ENCODE measurements at regions not wholly inside any gene's neighbourhood (a gene's known extent, or its start where the extent isn't known, plus 50 kb on each side); places are given as distances from the start of the nearest gene placed in this dataset.

DNA sequence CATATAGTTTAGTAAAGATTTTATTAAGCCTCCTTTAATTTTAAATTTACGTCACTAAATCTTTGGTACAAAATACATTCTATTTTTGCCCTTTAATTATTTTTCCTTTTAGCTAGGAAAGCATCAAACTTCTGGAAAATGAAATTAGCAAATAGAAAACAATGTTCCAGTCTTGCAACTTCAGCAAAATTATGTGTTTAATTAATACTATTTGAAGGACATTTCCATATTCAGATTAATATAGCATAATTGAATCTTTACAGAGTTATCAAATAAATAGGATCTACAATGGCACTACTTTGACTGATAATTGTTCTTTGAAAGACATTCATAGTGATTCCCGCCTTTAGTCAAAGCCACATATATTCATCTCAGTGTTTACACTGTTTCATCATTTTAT lies 904.2 kb downstream of the KCNT2 start:
- TF ChIP-seq, protein P1, sequence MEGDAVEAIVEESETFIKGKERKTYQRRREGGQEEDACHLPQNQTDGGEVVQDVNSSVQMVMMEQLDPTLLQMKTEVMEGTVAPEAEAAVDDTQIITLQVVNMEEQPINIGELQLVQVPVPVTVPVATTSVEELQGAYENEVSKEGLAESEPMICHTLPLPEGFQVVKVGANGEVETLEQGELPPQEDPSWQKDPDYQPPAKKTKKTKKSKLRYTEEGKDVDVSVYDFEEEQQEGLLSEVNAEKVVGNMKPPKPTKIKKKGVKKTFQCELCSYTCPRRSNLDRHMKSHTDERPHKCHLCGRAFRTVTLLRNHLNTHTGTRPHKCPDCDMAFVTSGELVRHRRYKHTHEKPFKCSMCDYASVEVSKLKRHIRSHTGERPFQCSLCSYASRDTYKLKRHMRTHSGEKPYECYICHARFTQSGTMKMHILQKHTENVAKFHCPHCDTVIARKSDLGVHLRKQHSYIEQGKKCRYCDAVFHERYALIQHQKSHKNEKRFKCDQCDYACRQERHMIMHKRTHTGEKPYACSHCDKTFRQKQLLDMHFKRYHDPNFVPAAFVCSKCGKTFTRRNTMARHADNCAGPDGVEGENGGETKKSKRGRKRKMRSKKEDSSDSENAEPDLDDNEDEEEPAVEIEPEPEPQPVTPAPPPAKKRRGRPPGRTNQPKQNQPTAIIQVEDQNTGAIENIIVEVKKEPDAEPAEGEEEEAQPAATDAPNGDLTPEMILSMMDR (IDR thresholded peaks at IDR 0.05) = no peak
- H3K27me3 Mint-ChIP-seq (ENCODE audit: low read depth, poor library complexity) = no peaks in the 10 kb centered on the region
- no peaks in the 10 kb centered on the region for H3K36me3 Mint-ChIP-seq (ENCODE audit: low read depth)
- H3K9me3 Mint-ChIP-seq = no peaks in the 10 kb centered on the region
- no peak for DNase-seq
- H3K4me1 Mint-ChIP-seq = no peaks in the 10 kb centered on the region
- no peak overlapping the region for H3K4me3 Mint-ChIP-seq
- H3K27ac Mint-ChIP-seq = no peak overlapping the region

DNA sequence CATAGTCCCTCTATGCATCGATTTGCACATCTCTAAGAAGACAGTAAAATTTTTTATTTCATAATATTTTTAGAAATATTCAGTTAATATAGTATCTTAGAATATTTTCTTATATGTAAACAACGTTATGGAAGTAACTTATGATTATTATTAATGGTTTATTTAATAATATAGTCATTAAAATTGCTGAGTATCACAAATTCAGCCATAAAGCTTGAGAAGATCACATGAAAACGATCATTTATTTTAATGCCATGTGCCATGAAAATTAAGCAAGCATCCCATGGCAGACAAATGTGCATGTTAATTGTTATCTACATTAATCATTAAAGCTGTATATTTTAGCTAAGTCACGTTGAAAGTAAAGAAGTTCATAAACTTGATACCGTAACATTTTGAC lies 907.1 kb downstream of the KCNT2 start:
- Mint-ChIP-seq H3K4me3 (no peak overlapping the region), H3K4me1 (no peaks in the 10 kb centered on the region), H3K27ac (no peak overlapping the region), H3K27me3 (ENCODE audit: low read depth, poor library complexity) (no peaks in the 10 kb centered on the region), H3K9me3 (no peaks in the 10 kb centered on the region), H3K36me3 (ENCODE audit: low read depth) (no peaks in the 10 kb centered on the region)
- TF ChIP-seq, protein P1 (IDR thresholded peaks at IDR 0.05) = no peak
- DNase-seq = no peak

DNA sequence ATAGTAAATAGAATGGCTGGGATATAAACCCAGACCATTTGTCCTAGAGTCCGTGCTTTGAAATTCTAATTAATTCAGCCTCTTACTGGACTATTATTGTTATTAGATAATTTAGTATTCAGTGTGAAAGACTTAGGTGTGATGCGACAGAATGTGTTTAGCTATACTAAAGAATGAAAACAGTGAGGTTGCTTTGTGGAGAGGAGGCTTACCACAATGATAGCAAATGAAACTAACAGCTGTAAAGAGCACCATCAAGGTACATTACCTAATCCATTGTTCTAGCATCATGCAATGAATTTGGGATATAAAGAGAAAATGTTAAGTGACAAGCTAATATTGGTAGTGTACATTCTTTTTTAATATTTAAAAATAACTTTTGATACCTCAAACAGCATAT lies 911.1 kb downstream of the KCNT2 start:
- no peaks in the 10 kb centered on the region for H3K4me1 Mint-ChIP-seq
- no peak overlapping the region for H3K4me3 Mint-ChIP-seq
- no peaks in the 10 kb centered on the region for H3K27me3 Mint-ChIP-seq (ENCODE audit: low read depth, poor library complexity)
- H3K27ac Mint-ChIP-seq = no peak overlapping the region
- no peaks in the 10 kb centered on the region for H3K9me3 Mint-ChIP-seq
- TF ChIP-seq, protein P1 (IDR thresholded peaks at IDR 0.05) = no peak
- no peaks in the 10 kb centered on the region for H3K36me3 Mint-ChIP-seq (ENCODE audit: low read depth)
- DNase-seq = no peak

DNA sequence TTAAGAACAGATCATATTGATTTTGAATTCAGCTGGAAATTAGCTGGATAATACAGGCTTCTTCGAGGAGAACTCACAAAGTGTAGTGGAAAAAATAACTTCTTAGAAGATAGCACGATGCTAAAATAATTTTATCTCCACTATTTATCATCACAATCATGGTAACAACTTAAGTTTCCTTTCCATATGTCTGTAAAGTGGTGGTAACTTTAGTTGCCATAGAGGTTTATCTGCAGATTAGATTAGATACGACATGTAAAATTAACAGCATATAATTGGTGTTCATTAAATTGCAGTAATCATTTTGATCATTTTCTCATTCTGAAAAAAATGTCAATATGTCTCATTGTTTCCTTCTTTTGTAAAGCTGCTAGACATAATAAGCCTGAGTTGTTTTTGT lies 921.5 kb downstream of the KCNT2 start:
- Mint-ChIP-seq H3K4me1 (no peaks in the 10 kb centered on the region), H3K27ac (no peak overlapping the region), H3K9me3 (no peaks in the 10 kb centered on the region), H3K4me3 (no peak overlapping the region), H3K27me3 (ENCODE audit: low read depth, poor library complexity) (peaks cover 2% of the 10 kb centered on the region), H3K36me3 (ENCODE audit: low read depth) (no peaks in the 10 kb centered on the region)
- DNase-seq = no peak
- TF ChIP-seq, protein P1 (IDR thresholded peaks at IDR 0.05) = no peak

DNA sequence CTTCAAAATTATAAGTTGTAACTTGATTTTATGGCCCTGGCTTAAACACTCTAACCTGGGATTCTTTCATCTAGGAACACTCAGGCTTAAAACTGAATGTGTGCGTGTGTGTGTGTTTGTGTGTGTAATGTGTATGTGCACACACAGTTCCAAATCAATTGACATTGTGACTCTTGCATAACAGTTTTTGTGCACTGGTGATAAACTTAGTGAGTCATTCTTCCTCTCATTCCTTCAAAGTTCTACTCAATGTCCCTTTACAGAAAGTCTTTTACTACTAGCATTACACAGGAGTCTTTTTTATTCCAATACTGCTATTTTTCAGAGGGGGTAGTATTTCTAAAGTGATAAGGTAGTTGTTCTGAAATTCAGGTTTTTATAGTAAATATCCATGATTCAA lies 943.6 kb downstream of the KCNT2 start:
- no peak for DNase-seq
- Mint-ChIP-seq H3K4me1 (no peaks in the 10 kb centered on the region), H3K27ac (no peak overlapping the region), H3K27me3 (ENCODE audit: low read depth, poor library complexity) (no peaks in the 10 kb centered on the region), H3K36me3 (ENCODE audit: low read depth) (no peaks in the 10 kb centered on the region), H3K9me3 (peaks cover 5% of the 10 kb centered on the region), H3K4me3 (no peak overlapping the region)
- TF ChIP-seq, protein P1 (IDR thresholded peaks at IDR 0.05) = no peak

- Mint-ChIP-seq H3K27me3 (ENCODE audit: low read depth, poor library complexity) (no peaks in the 10 kb centered on the region), H3K4me3 (no peak overlapping the region), H3K27ac (no peak overlapping the region), H3K36me3 (ENCODE audit: low read depth) (no peaks in the 10 kb centered on the region), H3K9me3 (no peaks in the 10 kb centered on the region), H3K4me1 (no peaks in the 10 kb centered on the region)
- no peak for DNase-seq
- TF ChIP-seq, protein P1 (IDR thresholded peaks at IDR 0.05) = no peak
Measured at GRCh38 chr1:195663549-195664280, 944.5 kb downstream of the KCNT2 start.
